Endothelial cell (in vitro differentiated cells): ENCODE measurements at regions not wholly inside any gene's neighbourhood (a gene's known extent, or its start where the extent isn't known, plus 50 kb on each side); places are given as distances from the start of the nearest gene placed in this dataset.

Experiments
- DNase-seq: peaks from one replicate; pipeline ENCODE4 v3.0.0; 2021; ENCODE audit warnings: low spot score
- H3K27ac Mint-ChIP-seq: one replicate; pipeline ENCODE4 v1.8.0; 2021; ENCODE audit warnings: mixed read lengths, inconsistent platforms; ENCODE audit not compliant: unreplicated experiment
- H3K27me3 Mint-ChIP-seq: one replicate; pipeline ENCODE4 v1.8.0; 2021; ENCODE audit warnings: mild to moderate bottlenecking, moderate library complexity, mixed read lengths, inconsistent platforms; ENCODE audit not compliant: unreplicated experiment
- H3K36me3 Mint-ChIP-seq: one replicate; pipeline ENCODE4 v1.8.0; 2021; ENCODE audit warnings: mild to moderate bottlenecking, low read depth, mixed read lengths, inconsistent platforms; ENCODE audit not compliant: unreplicated experiment
- H3K4me1 Mint-ChIP-seq: one replicate; pipeline ENCODE4 v1.8.0; 2021; ENCODE audit warnings: mild to moderate bottlenecking, mixed read lengths, inconsistent platforms; ENCODE audit not compliant: unreplicated experiment
- H3K4me3 Mint-ChIP-seq: one replicate; pipeline ENCODE4 v1.8.0; 2021; ENCODE audit warnings: mild to moderate bottlenecking, mixed read lengths, inconsistent platforms; ENCODE audit not compliant: unreplicated experiment
- H3K9me3 Mint-ChIP-seq: one replicate; pipeline ENCODE4 v1.8.0; 2021; ENCODE audit warnings: mixed read lengths, inconsistent platforms; ENCODE audit not compliant: unreplicated experiment
- CTCF ChIP-seq: fragments of 200-600 bp; sonication (generic); IDR thresholded peaks from one replicate; pipeline ENCODE4 v1.5.0; 2021; ENCODE audit warnings: antibody characterized with exemption; ENCODE audit not compliant: unreplicated experiment

GRCh38 chr2:105654474-105655004 lies 90.2 kb upstream of the NCK2 start:
- H3K4me1 Mint-ChIP-seq, result no peaks in the 10 kb centered on the region
- no peak overlapping the region for H3K4me3 Mint-ChIP-seq
- no peak for TF ChIP-seq CTCF
- no peak for DNase-seq
- H3K27ac Mint-ChIP-seq, result no peak overlapping the region
- H3K27me3 Mint-ChIP-seq, result no peaks in the 10 kb centered on the region
- no peaks in the 10 kb centered on the region for H3K9me3 Mint-ChIP-seq
- H3K36me3 Mint-ChIP-seq, result no peaks in the 10 kb centered on the region

- TF ChIP-seq CTCF, result no peak
- no peaks in the 10 kb centered on the region for H3K36me3 Mint-ChIP-seq
- H3K4me3 Mint-ChIP-seq, result no peak overlapping the region
- DNase-seq, result no peak
- H3K4me1 Mint-ChIP-seq, result no peaks in the 10 kb centered on the region
- no peaks in the 10 kb centered on the region for H3K27me3 Mint-ChIP-seq
- H3K9me3 Mint-ChIP-seq, result no peaks in the 10 kb centered on the region
- no peak overlapping the region for H3K27ac Mint-ChIP-seq
Observed at GRCh38 chr2:105653302-105653701, 91.4 kb upstream of the NCK2 start.

GRCh38 chr2:105652014-105652796 lies 92.5 kb upstream of the NCK2 start:
- Mint-ChIP-seq H3K4me3 (no peak overlapping the region), H3K36me3 (no peaks in the 10 kb centered on the region), H3K9me3 (no peaks in the 10 kb centered on the region), H3K4me1 (peaks cover 5% of the 10 kb centered on the region), H3K27ac (no peak overlapping the region), H3K27me3 (no peaks in the 10 kb centered on the region)
- no peak for DNase-seq
- no peak for TF ChIP-seq CTCF

GRCh38 chr2:105649534-105649933 lies 95.2 kb upstream of the NCK2 start:
- no peak for DNase-seq
- Mint-ChIP-seq H3K4me1 (peaks cover 5% of the 10 kb centered on the region), H3K4me3 (no peak overlapping the region), H3K27me3 (no peaks in the 10 kb centered on the region), H3K9me3 (no peaks in the 10 kb centered on the region), H3K36me3 (no peaks in the 10 kb centered on the region), H3K27ac (no peak overlapping the region)
- TF ChIP-seq CTCF, result no peak

- H3K4me1 Mint-ChIP-seq, result peaks cover 5% of the 10 kb centered on the region
- H3K4me3 Mint-ChIP-seq, result no peak overlapping the region
- TF ChIP-seq CTCF, result no peak
- no peaks in the 10 kb centered on the region for H3K27me3 Mint-ChIP-seq
- no peaks in the 10 kb centered on the region for H3K9me3 Mint-ChIP-seq
- DNase-seq, result no peak
- H3K27ac Mint-ChIP-seq, result no peak overlapping the region
- no peaks in the 10 kb centered on the region for H3K36me3 Mint-ChIP-seq
Observed at GRCh38 chr2:105647731-105648130, 97.0 kb upstream of the NCK2 start.
